ENCODE measurements at regions not wholly inside any gene's neighbourhood (a gene's known extent, or its start where the extent isn't known, plus 50 kb on each side); places are given as distances from the start of the nearest gene placed in this dataset.
"Not testable (repeated sequence)": the region's sequence is repeated elsewhere in the genome, so short reads cannot be mapped to it uniquely, and the experiment has no call there.

DNA sequence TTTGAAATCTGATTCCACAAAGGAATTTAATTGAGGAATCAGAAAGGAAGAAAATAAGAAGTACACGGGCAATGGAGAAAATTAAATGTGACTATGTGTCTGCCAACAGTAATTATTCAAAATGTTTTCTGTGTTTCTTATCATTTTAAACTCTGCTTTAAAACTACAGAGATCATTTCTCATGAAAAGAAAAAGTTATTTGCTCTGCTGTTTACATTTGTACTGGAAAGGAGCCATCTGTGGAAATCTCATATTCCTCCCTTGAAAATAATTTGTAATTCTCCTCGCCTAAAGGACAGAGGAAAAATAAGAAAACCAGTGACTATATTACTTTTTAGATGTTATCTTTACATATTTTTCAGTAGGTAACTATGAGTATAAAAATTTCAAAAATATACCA lies 181.9 kb upstream of the MEIS1 start:
- 50% methylated on average over 2 of the region's 2 CpGs for WGBS (ENCODE audit: low lambda C conversion rate, missing lambda C conversion rate)

DNA sequence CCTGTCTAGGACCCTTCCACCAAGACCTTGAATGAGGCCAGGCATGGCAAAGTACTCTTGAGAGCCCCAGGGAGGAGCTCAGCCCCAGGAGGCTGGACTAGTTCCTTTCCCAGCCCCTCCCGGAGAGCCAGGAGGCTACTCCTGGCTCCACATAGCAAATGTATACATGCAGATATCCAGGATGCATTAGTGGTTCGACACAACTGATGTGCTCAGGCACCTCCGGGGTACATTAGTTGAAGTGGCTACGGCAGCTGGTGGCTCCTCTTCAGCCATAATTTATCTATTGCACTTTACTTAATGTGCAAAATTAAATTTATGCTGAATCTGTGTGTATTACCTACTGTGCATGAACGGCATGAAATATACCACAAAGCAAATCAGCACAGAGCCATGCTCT lies 182.8 kb upstream of the MEIS1 start:
- no peak overlapping the region for H3K27ac ChIP-seq
- no peaks in the 10 kb centered on the region for H3K9me2 ChIP-seq (replicated peaks; ENCODE audit: insufficient read depth)
- DNase-seq (ENCODE audit: low spot score): no peak
- H3K4me1 ChIP-seq (ENCODE audit: insufficient read depth): no peaks in the 10 kb centered on the region
- no peaks in the 10 kb centered on the region for H3K9me3 ChIP-seq (ENCODE audit: low read depth)
- H3K27me3 ChIP-seq: no peaks in the 10 kb centered on the region
- H3K36me3 ChIP-seq (replicated peaks; ENCODE audit: insufficient read depth, low read depth): no peaks in the 10 kb centered on the region
- H4K20me1 ChIP-seq (ENCODE audit: insufficient read depth, poor library complexity, severe bottlenecking): no peaks in the 10 kb centered on the region
- H2AFZ ChIP-seq: no peak overlapping the region
- no peaks in the 10 kb centered on the region for H3K79me2 ChIP-seq
- TF ChIP-seq CTCF (IDR thresholded peaks at IDR 0.05; ENCODE audit: poor library complexity): no peak
- TF ChIP-seq EZH2phosphoT487 (IDR thresholded peaks at IDR 0.05; ENCODE audit: low read depth, severe bottlenecking, unreplicated experiment): no peak
- no peak for TF ChIP-seq EZH2 (IDR thresholded peaks at IDR 0.05; ENCODE audit: borderline replicate concordance)
- WGBS (ENCODE audit: low lambda C conversion rate, missing lambda C conversion rate): 87% methylated on average over 5 of the region's 5 CpGs
- no peak overlapping the region for H3K4me2 ChIP-seq
- no peak overlapping the region for H3K4me3 ChIP-seq

More for the DNA sequence above, 181.9 kb upstream of the MEIS1 start:
- H3K9me3 ChIP-seq (ENCODE audit: low read depth): no peaks in the 10 kb centered on the region
- no peaks in the 10 kb centered on the region for H3K36me3 ChIP-seq (replicated peaks; ENCODE audit: insufficient read depth, low read depth)
- no peaks in the 10 kb centered on the region for H3K4me1 ChIP-seq (ENCODE audit: insufficient read depth)
- H3K4me2 ChIP-seq: no peak overlapping the region
- no peak overlapping the region for H3K4me3 ChIP-seq
- H3K79me2 ChIP-seq: no peaks in the 10 kb centered on the region
- no peak overlapping the region for H3K27ac ChIP-seq
- no peaks in the 10 kb centered on the region for H3K27me3 ChIP-seq
- H2AFZ ChIP-seq: no peak overlapping the region
- TF ChIP-seq EZH2 (IDR thresholded peaks at IDR 0.05; ENCODE audit: borderline replicate concordance) (no peak), EZH2phosphoT487 (IDR thresholded peaks at IDR 0.05; ENCODE audit: low read depth, severe bottlenecking, unreplicated experiment) (no peak), CTCF (IDR thresholded peaks at IDR 0.05; ENCODE audit: poor library complexity) (no peak)
- no peak for DNase-seq (ENCODE audit: low spot score)
- H4K20me1 ChIP-seq (ENCODE audit: insufficient read depth, poor library complexity, severe bottlenecking): no peaks in the 10 kb centered on the region
- no peaks in the 10 kb centered on the region for H3K9me2 ChIP-seq (replicated peaks; ENCODE audit: insufficient read depth)

DNA sequence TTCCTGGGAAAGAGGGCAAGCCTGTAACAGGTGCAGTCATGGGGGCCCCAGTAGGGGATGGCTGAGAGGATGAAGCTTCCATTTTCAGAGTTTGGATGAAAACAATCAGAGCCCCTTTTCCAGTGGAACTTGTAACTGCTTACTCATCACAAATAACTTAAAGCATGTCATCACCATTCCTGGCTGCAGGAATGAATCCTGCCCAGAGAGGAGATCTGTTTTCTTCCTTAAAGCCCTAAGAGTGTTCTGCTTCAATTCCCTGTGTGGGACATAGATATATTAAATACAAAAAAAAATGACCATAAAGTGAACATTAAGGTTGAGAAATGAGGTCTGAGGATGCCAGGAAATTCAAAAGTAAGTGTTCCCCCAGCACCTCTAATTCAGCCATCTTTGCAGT lies 183.4 kb upstream of the MEIS1 start:
- H3K4me1 ChIP-seq (ENCODE audit: insufficient read depth): no peaks in the 10 kb centered on the region
- no peak overlapping the region for H3K4me3 ChIP-seq
- H2AFZ ChIP-seq: no peak overlapping the region
- H3K27me3 ChIP-seq: no peaks in the 10 kb centered on the region
- H3K9me2 ChIP-seq (replicated peaks; ENCODE audit: insufficient read depth): no peaks in the 10 kb centered on the region
- H3K9me3 ChIP-seq (ENCODE audit: low read depth): no peaks in the 10 kb centered on the region
- no peaks in the 10 kb centered on the region for H4K20me1 ChIP-seq (ENCODE audit: insufficient read depth, poor library complexity, severe bottlenecking)
- no peak for TF ChIP-seq EZH2phosphoT487 (IDR thresholded peaks at IDR 0.05; ENCODE audit: low read depth, severe bottlenecking, unreplicated experiment)
- no peak for TF ChIP-seq EZH2 (IDR thresholded peaks at IDR 0.05; ENCODE audit: borderline replicate concordance)
- DNase-seq (ENCODE audit: low spot score): no peak
- no peaks in the 10 kb centered on the region for H3K36me3 ChIP-seq (replicated peaks; ENCODE audit: insufficient read depth, low read depth)
- H3K4me2 ChIP-seq: no peak overlapping the region
- H3K79me2 ChIP-seq: no peaks in the 10 kb centered on the region
- H3K27ac ChIP-seq: no peak overlapping the region

DNA sequence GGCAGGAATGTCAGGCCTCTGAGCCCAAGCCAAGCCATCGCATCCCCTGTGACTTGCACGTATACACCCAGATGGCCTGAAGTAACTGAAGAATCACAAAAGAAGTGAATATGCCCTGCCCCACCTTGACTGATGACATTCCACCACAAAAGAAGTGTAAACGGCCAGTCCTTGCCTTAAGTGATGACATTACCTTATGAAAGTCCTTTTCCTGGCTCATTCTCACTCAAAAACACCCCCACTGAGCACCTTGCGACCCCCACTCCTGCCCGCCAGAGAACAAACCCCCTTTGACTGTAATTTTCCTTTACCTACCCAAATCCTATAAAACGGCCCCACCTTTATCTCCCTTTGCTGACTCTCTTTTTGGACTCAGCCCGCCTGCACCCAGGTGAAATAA lies 185.8 kb upstream of the MEIS1 start:
- H2AFZ ChIP-seq; H3K27me3 ChIP-seq; H3K36me3 ChIP-seq (replicated peaks; ENCODE audit: insufficient read depth, low read depth); DNase-seq (ENCODE audit: low spot score); H3K79me2 ChIP-seq; H3K4me3 ChIP-seq; H3K27ac ChIP-seq; H3K9me2 ChIP-seq (replicated peaks; ENCODE audit: insufficient read depth); H3K9me3 ChIP-seq (ENCODE audit: low read depth); H4K20me1 ChIP-seq (ENCODE audit: insufficient read depth, poor library complexity, severe bottlenecking); H3K4me1 ChIP-seq (ENCODE audit: insufficient read depth); H3K4me2 ChIP-seq: not testable (repeated sequence)
- WGBS (ENCODE audit: low lambda C conversion rate, missing lambda C conversion rate): 91% methylated on average over 5 of the region's 7 CpGs

DNA sequence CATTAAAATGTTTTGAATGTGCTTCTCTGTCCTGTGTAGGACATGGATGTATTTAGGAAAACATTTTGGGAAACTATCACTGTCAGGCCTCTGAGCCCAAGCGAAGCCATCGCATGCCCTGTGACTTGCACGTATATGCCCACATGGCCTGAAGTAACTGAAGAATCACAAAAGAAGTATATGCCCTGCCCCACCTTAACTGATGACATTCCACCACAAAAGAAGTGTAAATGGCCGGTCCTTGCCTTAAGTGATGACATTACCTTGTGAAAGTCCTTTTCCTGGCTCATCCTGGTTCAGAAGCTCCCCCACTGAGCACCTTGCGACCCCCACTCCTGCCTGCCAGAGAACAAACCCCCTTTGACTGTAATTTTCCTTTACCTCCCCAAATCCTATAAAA lies 191.1 kb upstream of the MEIS1 start:
- H2AFZ ChIP-seq; H3K27ac ChIP-seq; H4K20me1 ChIP-seq (ENCODE audit: insufficient read depth, poor library complexity, severe bottlenecking); H3K4me2 ChIP-seq; H3K27me3 ChIP-seq; H3K9me3 ChIP-seq (ENCODE audit: low read depth); H3K9me2 ChIP-seq (replicated peaks; ENCODE audit: insufficient read depth); H3K79me2 ChIP-seq; H3K4me1 ChIP-seq (ENCODE audit: insufficient read depth); H3K4me3 ChIP-seq; H3K36me3 ChIP-seq (replicated peaks; ENCODE audit: insufficient read depth, low read depth); DNase-seq (ENCODE audit: low spot score): not testable (repeated sequence)
- WGBS (ENCODE audit: low lambda C conversion rate, missing lambda C conversion rate): 89% methylated on average over 5 of the region's 5 CpGs

GRCh38 chr2:66242888-66243287 lies 192.0 kb upstream of the MEIS1 start:
- H3K4me3 ChIP-seq; H3K4me2 ChIP-seq; H3K9me3 ChIP-seq (ENCODE audit: low read depth); H3K9me2 ChIP-seq (replicated peaks; ENCODE audit: insufficient read depth); H3K4me1 ChIP-seq (ENCODE audit: insufficient read depth); H4K20me1 ChIP-seq (ENCODE audit: insufficient read depth, poor library complexity, severe bottlenecking); H3K27me3 ChIP-seq; H3K36me3 ChIP-seq (replicated peaks; ENCODE audit: insufficient read depth, low read depth); H2AFZ ChIP-seq; DNase-seq (ENCODE audit: low spot score); H3K79me2 ChIP-seq; H3K27ac ChIP-seq: not testable (repeated sequence)
- 79% methylated on average over 1 of the region's 1 CpG for WGBS (ENCODE audit: low lambda C conversion rate, missing lambda C conversion rate)
